RWPE1 (cell line): ENCODE measurements at regions not wholly inside any gene's neighbourhood (a gene's known extent, or its start where the extent isn't known, plus 50 kb on each side); places are given as distances from the start of the nearest gene placed in this dataset.
"Not testable (repeated sequence)": the region's sequence is repeated elsewhere in the genome, so short reads cannot be mapped to it uniquely, and the experiment has no call there.

ENCODE experiments used
- CTCF ChIA-PET: fragments of 350-600 bp; sonication (Branson Sonifier 250); formaldehyde crosslinking; extraction: SDS; loops from one replicate; lab custom pipeline; 2021; lab: Yijun Ruan, JAX
- POLR2A ChIA-PET: fragments of 400-600 bp; formaldehyde crosslinking; extraction: SDS; loops from one replicate; lab custom pipeline; 2020; ENCODE audit warnings: antibody characterized with exemption; ENCODE audit not compliant: low non-redundant PET; lab: Yijun Ruan, JAX
- DNase-seq: peaks from one replicate; pipeline ENCODE4 v3.0.0; 2012; ENCODE audit warnings: low spot score
- H3K27ac ChIP-seq: fragments of 450-650 bp; 2 replicates; pipeline ENCODE4 v1.5.1; 2017
- TF ChIP-seq, protein P1 (sequence below): fragments of 450-650 bp; conservative IDR thresholded peaks from 2 replicates; pipeline ENCODE4 v1.5.1; 2017; ENCODE audit warnings: low read depth, mild to moderate bottlenecking

DNA sequence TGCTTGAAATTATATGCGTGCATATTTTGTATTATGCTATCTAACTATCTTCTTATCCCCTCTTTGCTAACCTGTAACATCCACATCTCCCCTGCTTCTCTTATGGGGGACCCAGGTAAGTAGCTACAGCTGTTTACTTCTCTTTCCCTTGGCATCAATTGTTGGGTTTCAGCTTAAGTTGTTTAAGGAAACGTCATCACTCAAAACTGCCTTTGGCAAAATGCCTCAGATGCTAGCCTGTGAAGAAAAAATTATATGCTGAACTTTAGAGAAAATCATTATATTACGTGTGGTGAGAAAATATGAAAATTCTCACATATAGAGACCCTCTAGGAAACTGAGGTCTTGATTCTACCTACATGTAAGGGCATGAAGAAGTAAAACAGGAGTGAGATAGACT is 447.0 kb upstream of the NECTIN3 start:
- H3K27ac ChIP-seq = no peak overlapping the region
- no peak for DNase-seq
- ChIA-PET CTCF (interaction anchor here (0.6 kb wide), 1 partner anchor 204 kb away, joined by 4 read pairs; no protein-coding TSS in a partner anchor), POLR2A (no interaction called here)
- TF ChIP-seq, protein P1, sequence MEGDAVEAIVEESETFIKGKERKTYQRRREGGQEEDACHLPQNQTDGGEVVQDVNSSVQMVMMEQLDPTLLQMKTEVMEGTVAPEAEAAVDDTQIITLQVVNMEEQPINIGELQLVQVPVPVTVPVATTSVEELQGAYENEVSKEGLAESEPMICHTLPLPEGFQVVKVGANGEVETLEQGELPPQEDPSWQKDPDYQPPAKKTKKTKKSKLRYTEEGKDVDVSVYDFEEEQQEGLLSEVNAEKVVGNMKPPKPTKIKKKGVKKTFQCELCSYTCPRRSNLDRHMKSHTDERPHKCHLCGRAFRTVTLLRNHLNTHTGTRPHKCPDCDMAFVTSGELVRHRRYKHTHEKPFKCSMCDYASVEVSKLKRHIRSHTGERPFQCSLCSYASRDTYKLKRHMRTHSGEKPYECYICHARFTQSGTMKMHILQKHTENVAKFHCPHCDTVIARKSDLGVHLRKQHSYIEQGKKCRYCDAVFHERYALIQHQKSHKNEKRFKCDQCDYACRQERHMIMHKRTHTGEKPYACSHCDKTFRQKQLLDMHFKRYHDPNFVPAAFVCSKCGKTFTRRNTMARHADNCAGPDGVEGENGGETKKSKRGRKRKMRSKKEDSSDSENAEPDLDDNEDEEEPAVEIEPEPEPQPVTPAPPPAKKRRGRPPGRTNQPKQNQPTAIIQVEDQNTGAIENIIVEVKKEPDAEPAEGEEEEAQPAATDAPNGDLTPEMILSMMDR = no peak

GRCh38 chr3:110625201-110625747 is 446.3 kb upstream of the NECTIN3 start:
- CTCF ChIA-PET = no interaction called here
- TF ChIP-seq, protein P1 = no peak
- DNase-seq = no peak
- POLR2A ChIA-PET = interaction anchor here (0.7 kb wide), 1 partner anchor 10 kb away, joined by 3 read pairs; no protein-coding TSS in a partner anchor
- no peak overlapping the region for H3K27ac ChIP-seq

DNA sequence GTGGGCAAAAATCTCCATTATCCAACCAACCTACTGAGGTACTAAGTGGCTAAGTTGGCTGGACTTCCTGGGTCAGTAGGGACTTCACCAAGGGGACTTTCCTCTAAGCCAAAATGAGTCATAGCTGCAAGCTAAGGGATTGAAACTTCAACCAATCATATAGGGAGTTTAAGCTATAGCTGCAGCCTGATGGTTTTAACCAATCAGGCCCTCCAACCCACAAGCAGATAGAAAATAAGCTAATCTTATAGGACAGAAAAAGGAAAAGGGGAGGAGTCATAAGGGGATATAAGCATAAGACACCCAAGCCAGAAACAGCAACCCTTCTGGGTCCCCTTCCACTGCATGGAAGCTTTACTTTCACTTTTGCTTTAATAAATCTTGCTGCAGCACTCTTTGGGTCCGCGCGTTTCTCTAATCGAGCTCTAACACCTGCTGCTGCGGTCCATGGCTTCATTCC is 444.9 kb upstream of the NECTIN3 start:
- POLR2A ChIA-PET, DNase-seq, CTCF ChIA-PET: not testable (repeated sequence)

DNA sequence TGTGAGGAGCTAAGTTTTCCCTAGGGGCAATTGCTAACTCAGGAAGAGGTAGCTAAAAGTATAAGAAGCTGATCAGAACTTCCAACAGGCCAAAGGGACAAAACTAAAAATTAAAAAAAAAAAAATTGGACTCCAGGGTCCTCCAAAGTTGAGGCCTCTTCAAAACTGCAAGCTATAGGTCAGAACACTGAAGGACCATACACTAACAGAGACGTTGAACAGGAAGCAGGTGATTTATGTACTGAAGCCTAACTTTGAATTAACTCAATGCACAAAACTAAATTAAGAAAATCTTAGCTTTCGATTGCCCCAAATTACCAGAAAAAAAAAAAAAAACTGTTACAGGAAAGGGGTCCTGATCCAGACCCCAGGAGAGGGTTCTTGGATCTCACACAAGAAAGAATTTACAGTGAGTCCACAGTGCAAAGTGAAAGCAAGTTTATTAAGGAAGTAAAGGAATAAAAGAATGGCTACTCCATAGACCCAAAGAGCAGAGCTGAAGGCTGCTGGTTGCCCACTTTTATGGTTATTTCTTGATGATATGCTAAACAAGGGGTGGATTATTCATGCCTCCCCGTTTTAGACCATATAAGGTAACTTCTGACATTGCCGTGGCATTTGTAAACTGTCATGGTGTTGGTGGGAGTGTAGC is 442.8 kb upstream of the NECTIN3 start:
- TF ChIP-seq, protein P1 = no peak
- no peak overlapping the region for H3K27ac ChIP-seq
- ChIA-PET POLR2A (no interaction called here), CTCF (no interaction called here)
- no peak for DNase-seq

More for the DNA sequence above, 444.9 kb upstream of the NECTIN3 start:
- not testable (repeated sequence) for H3K27ac ChIP-seq

DNA sequence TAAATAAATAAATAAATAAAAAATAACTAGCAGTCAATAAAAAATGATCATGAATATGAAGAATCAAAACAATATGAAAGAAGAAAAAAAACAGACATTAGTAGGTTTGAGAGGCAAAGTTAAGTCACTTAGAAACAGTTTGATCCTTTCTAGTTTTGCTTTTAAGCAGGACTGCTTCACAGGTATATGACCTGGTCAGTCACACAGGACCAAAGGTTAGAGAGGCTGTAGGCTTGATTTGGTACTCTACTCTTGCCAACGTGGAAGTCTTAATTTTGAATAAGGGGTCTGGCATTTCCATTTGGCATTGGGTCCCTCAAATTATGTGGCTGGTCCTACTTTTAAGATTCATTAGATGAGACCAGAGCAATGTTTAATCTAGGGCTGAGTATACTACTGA is 441.7 kb upstream of the NECTIN3 start:
- H3K27ac ChIP-seq = no peak overlapping the region
- CTCF ChIA-PET = no interaction called here
- POLR2A ChIA-PET = no interaction called here
- TF ChIP-seq, protein P1 = no peak
- no peak for DNase-seq

DNA sequence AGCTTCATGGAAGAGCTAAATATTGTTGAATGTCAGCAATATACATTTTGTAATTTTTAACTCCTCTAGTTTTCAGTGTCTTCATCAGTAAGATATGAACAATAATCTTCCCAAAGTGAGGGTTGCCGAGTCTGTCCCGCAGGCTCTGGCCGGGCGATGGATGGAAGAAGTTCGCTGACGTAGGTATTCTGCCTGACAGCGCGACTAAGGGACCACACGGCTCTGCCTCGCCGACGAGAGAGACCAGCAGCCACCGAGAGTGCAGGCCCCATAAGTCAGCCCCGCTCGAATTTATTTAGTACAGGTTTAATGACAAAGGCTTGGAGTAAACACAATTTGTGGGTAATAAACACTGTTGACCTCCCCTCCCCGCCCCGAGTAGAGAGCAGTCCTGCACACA is 427.4 kb upstream of the NECTIN3 start:
- TF ChIP-seq, protein P1 = no peak
- no peak for DNase-seq
- ChIA-PET POLR2A (no interaction called here), CTCF (no interaction called here)
- H3K27ac ChIP-seq = no peak overlapping the region

GRCh38 chr3:110646055-110646454 is 425.6 kb upstream of the NECTIN3 start:
- DNase-seq = no peak
- no peak overlapping the region for H3K27ac ChIP-seq
- POLR2A ChIA-PET = no interaction called here
- TF ChIP-seq, protein P1 = no peak
- CTCF ChIA-PET = no interaction called here
